Progenitor cell of endocrine pancreas (in vitro differentiated cells): ENCODE measurements at regions not wholly inside any gene's neighbourhood (a gene's known extent, or its start where the extent isn't known, plus 50 kb on each side); places are given as distances from the start of the nearest gene placed in this dataset.

Experiments
- DNase-seq: peaks from one replicate; pipeline ENCODE4 v3.0.0; 2021; ENCODE audit warnings: low spot score; ENCODE audit not compliant: unreplicated experiment
- H3K27ac Mint-ChIP-seq: 2 replicates; pipeline ENCODE4 v1.8.0; 2021; ENCODE audit warnings: mild to moderate bottlenecking, moderate library complexity, mixed read lengths
- H3K27me3 Mint-ChIP-seq: 2 replicates; pipeline ENCODE4 v1.8.0; 2021; ENCODE audit warnings: mixed read lengths
- H3K36me3 Mint-ChIP-seq: 2 replicates; pipeline ENCODE4 v1.8.0; 2022; ENCODE audit warnings: mixed read lengths; ENCODE audit not compliant: insufficient read depth
- H3K4me1 Mint-ChIP-seq: 2 replicates; pipeline ENCODE4 v1.8.0; 2021; ENCODE audit warnings: low read depth, mixed read lengths
- H3K4me3 Mint-ChIP-seq: 2 replicates; pipeline ENCODE4 v1.8.0; 2021; ENCODE audit warnings: low read depth, mild to moderate bottlenecking, moderate library complexity, mixed read lengths
- H3K9me3 Mint-ChIP-seq: 2 replicates; pipeline ENCODE4 v1.8.0; 2021; ENCODE audit warnings: low read depth, mixed read lengths
- CTCF ChIP-seq: fragments of 200-600 bp; sonication (generic); IDR thresholded peaks from one replicate; pipeline ENCODE4 v1.5.0; 2021; ENCODE audit warnings: antibody characterized with exemption, mild to moderate bottlenecking; ENCODE audit not compliant: unreplicated experiment

- no peak for TF ChIP-seq CTCF
- peaks cover 5% of the 10 kb centered on the region for H3K9me3 Mint-ChIP-seq
- no peaks in the 10 kb centered on the region for H3K27me3 Mint-ChIP-seq
- DNase-seq: no peak
- H3K4me1 Mint-ChIP-seq: no peaks in the 10 kb centered on the region
- H3K27ac Mint-ChIP-seq: no peak overlapping the region
- no peak overlapping the region for H3K4me3 Mint-ChIP-seq
- no peaks in the 10 kb centered on the region for H3K36me3 Mint-ChIP-seq
Observed at GRCh38 chr3:31157047-31157694, 262.7 kb upstream of the GADL1 start.

GRCh38 chr3:31157893-31158620 lies 263.6 kb upstream of the GADL1 start:
- Mint-ChIP-seq H3K27me3 (no peaks in the 10 kb centered on the region), H3K9me3 (peaks cover 5% of the 10 kb centered on the region), H3K27ac (no peak overlapping the region), H3K4me1 (no peaks in the 10 kb centered on the region), H3K36me3 (no peaks in the 10 kb centered on the region), H3K4me3 (no peak overlapping the region)
- no peak for DNase-seq
- no peak for TF ChIP-seq CTCF

DNA sequence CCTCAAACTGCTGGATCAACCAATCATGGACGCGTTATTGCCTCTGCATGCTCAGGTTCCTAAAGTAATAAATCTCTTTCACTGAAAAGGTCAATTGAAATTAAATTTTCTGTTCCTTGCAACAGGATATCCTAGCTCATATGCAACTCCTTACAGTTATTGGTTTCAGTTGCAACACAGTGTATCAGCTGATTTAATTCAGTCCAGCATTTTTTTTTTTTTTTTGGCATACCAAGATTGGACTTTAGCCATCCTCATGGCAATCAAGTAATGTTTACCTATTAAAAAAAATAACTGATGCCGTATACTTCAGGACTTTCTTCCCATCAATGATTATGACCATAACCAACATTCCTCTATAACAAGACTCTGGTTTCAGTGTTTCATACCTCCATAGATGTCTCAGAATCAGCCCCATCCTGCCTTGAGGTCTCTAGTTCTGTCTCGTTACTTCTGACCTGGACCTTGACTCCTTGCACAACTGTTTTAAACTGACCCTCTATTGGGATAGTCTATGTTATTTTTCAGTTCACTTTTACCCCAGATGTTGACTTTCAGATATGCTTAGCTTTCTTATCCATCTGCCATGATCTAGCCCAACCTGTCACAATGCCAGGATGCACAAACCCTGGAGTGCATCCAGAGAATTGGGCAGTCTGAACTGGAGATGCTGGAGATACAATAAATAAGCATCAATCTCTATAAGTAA lies 265.0 kb upstream of the GADL1 start:
- Mint-ChIP-seq H3K4me1 (no peaks in the 10 kb centered on the region), H3K4me3 (no peak overlapping the region), H3K27me3 (no peaks in the 10 kb centered on the region), H3K36me3 (no peaks in the 10 kb centered on the region), H3K9me3 (peaks cover 5% of the 10 kb centered on the region), H3K27ac (no peak overlapping the region)
- no peak for DNase-seq
- TF ChIP-seq CTCF: no peak

DNA sequence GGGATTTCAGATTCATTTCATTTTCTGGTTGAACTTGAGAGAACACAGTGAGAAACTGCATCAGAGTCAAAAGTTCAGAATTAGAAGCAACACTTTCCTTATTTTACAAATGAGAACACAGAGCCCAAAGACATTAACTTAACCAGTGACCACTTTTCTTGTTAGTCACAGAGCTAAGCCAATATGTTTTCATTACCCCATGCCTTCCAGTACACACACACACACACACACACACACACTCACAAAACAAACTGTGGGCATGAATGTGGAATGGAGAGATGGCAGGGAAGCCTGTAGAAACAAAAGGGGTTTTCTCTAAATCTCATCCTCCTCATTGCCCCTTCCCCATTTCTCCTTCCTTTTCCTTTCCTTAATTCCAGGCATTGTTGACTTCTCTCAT lies 267.4 kb upstream of the GADL1 start:
- Mint-ChIP-seq H3K36me3 (no peaks in the 10 kb centered on the region), H3K4me3 (no peak overlapping the region), H3K9me3 (peaks cover under 1% of the 10 kb centered on the region), H3K4me1 (peaks cover 14% of the 10 kb centered on the region), H3K27me3 (no peaks in the 10 kb centered on the region), H3K27ac (no peak overlapping the region)
- no peak for TF ChIP-seq CTCF
- DNase-seq: no peak

GRCh38 chr3:31164381-31164780 lies 269.9 kb upstream of the GADL1 start:
- Mint-ChIP-seq H3K27ac (no peak overlapping the region), H3K36me3 (no peaks in the 10 kb centered on the region), H3K4me3 (no peak overlapping the region), H3K4me1 (peaks cover 14% of the 10 kb centered on the region), H3K27me3 (no peaks in the 10 kb centered on the region), H3K9me3 (no peaks in the 10 kb centered on the region)
- DNase-seq: no peak
- no peak for TF ChIP-seq CTCF
